ENCODE measurements at regions not wholly inside any gene's neighbourhood (a gene's known extent, or its start where the extent isn't known, plus 50 kb on each side); places are given as distances from the start of the nearest gene placed in this dataset.

GRCh38 chr18:45435810-45436209 lies 179.5 kb upstream of the SLC14A2 start:
- no peak for TF ChIP-seq CTCF (conservative IDR thresholded peaks at IDR 0.05; ENCODE audit: control insufficient read depth, insufficient read depth, low read depth, low read length)
- no peak overlapping the region for H3K4me3 ChIP-seq (ENCODE audit: control insufficient read depth, low read depth, low read length)
- DNase-seq (ENCODE audit: low read depth), result no peak

- no peak for TF ChIP-seq CTCF (conservative IDR thresholded peaks at IDR 0.05; ENCODE audit: control insufficient read depth, insufficient read depth, low read depth, low read length)
- H3K4me3 ChIP-seq (ENCODE audit: control insufficient read depth, low read depth, low read length), result no peak overlapping the region
- DNase-seq (ENCODE audit: low read depth), result no peak
These were observed 177.9 kb upstream of the SLC14A2 start for GRCh38 chr18:45437366-45437765.

- H3K4me3 ChIP-seq (ENCODE audit: control insufficient read depth, low read depth, low read length), result no peak overlapping the region
- DNase-seq (ENCODE audit: low read depth), result no peak
- no peak for TF ChIP-seq CTCF (conservative IDR thresholded peaks at IDR 0.05; ENCODE audit: control insufficient read depth, insufficient read depth, low read depth, low read length)
These were observed 175.2 kb upstream of the SLC14A2 start for GRCh38 chr18:45439851-45440645.

GRCh38 chr18:45441110-45441847 lies 174.0 kb upstream of the SLC14A2 start:
- TF ChIP-seq CTCF (conservative IDR thresholded peaks at IDR 0.05; ENCODE audit: control insufficient read depth, insufficient read depth, low read depth, low read length), result peak; percentile 55
- peak; percentile 37 for DNase-seq (ENCODE audit: low read depth)

GRCh38 chr18:45444040-45444439 lies 171.2 kb upstream of the SLC14A2 start:
- TF ChIP-seq CTCF (conservative IDR thresholded peaks at IDR 0.05; ENCODE audit: control insufficient read depth, insufficient read depth, low read depth, low read length), result no peak
- no peak overlapping the region for H3K4me3 ChIP-seq (ENCODE audit: control insufficient read depth, low read depth, low read length)
- no peak for DNase-seq (ENCODE audit: low read depth)

More at GRCh38 chr18:45441110-45441847, 174.0 kb upstream of the SLC14A2 start:
- no peak overlapping the region for H3K4me3 ChIP-seq (ENCODE audit: control insufficient read depth, low read depth, low read length)

GRCh38 chr18:45447355-45448265 lies 167.7 kb upstream of the SLC14A2 start:
- no peak for TF ChIP-seq CTCF (conservative IDR thresholded peaks at IDR 0.05; ENCODE audit: control insufficient read depth, insufficient read depth, low read depth, low read length)
- DNase-seq (ENCODE audit: low read depth), result no peak
- no peak overlapping the region for H3K4me3 ChIP-seq (ENCODE audit: control insufficient read depth, low read depth, low read length)
